ENCODE measurements at regions not wholly inside any gene's neighbourhood (a gene's known extent, or its start where the extent isn't known, plus 50 kb on each side); places are given as distances from the start of the nearest gene placed in this dataset.
"Not testable (repeated sequence)": the region's sequence is repeated elsewhere in the genome, so short reads cannot be mapped to it uniquely, and the experiment has no call there.

- DNase-seq (ENCODE audit: insufficient read length, low spot score), result no peak
- no peak for FAIRE-seq
These were observed 415.7 kb downstream of the PPP1R2C start for GRCh38 chrX:42362219-42362618.

- not testable (repeated sequence) for DNase-seq (ENCODE audit: insufficient read length, low spot score); FAIRE-seq
These were observed 419.6 kb upstream of the CASK start for GRCh38 chrX:42342981-42343380.

All from HTR-8/SVneo (cell line).